Keratinocyte (primary cell): ENCODE measurements at regions not wholly inside any gene's neighbourhood (a gene's known extent, or its start where the extent isn't known, plus 50 kb on each side); places are given as distances from the start of the nearest gene placed in this dataset.

ENCODE experiments used
- DNase-seq: peaks from one replicate; pipeline ENCODE4 v3.0.0-alpha.2; 2011; ENCODE audit warnings: low read depth, missing footprints, low spot score
- FAIRE-seq: peaks from 2 replicates; lab custom pipeline; 2011; peaks lifted over from hg19 to GRCh38; lab: Jason Lieb, UNC
- H2AFZ ChIP-seq: 2 replicates; pipeline ENCODE4 v1.6.0; 2012; ENCODE audit warnings: low read length, control low read depth, inconsistent platforms; ENCODE audit not compliant: control insufficient read depth
- H3K27ac ChIP-seq: 2 replicates; pipeline ENCODE4 v1.5.1; 2011; ENCODE audit warnings: low read length; ENCODE audit not compliant: control insufficient read depth, insufficient read depth
- H3K27me3 ChIP-seq: 3 replicates; pipeline ENCODE4 v1.6.0; 2011; ENCODE audit warnings: low read length; ENCODE audit not compliant: control insufficient read depth, insufficient read depth; ENCODE audit errors: extremely low read depth
- H3K36me3 ChIP-seq, 2 experiments: 2 replicates in 1 of 2; 3 replicates in 1 of 2; pipeline ENCODE4 v1.5.1; 2011; ENCODE audit warnings: low read length in 2 of 2, mild to moderate bottlenecking in 1 of 2; ENCODE audit not compliant: control insufficient read depth in 2 of 2, insufficient read depth in 2 of 2; ENCODE audit errors: extremely low read depth in 1 of 2
- H3K4me1 ChIP-seq: 3 replicates; pipeline ENCODE4 v1.5.1; 2011; ENCODE audit warnings: low read length; ENCODE audit not compliant: control insufficient read depth, insufficient read depth; ENCODE audit errors: extremely low read depth
- H3K4me2 ChIP-seq: 3 replicates; pipeline ENCODE4 v1.6.0; 2011; ENCODE audit warnings: low read depth, low read length; ENCODE audit not compliant: control insufficient read depth, insufficient read depth; ENCODE audit errors: extremely low read depth
- H3K4me3 ChIP-seq, 3 experiments: fragments of 200-600 bp in 1 of 3; sonication (generic) in 1 of 3; 2 replicates in 2 of 3; 3 replicates in 1 of 3; pipeline ENCODE4 v1.5.1; 2011 to 2016; ENCODE audit warnings: low read length in 3 of 3, mild to moderate bottlenecking in 3 of 3, control low read depth in 2 of 3, inconsistent platforms in 1 of 3, low read depth in 1 of 3, mixed read lengths in 1 of 3, mixed run types in 1 of 3, moderate library complexity in 1 of 3; ENCODE audit not compliant: control insufficient read depth in 2 of 3, insufficient read depth in 2 of 3; ENCODE audit errors: extremely low read depth in 1 of 3
- H3K79me2 ChIP-seq: 2 replicates; pipeline ENCODE4 v1.6.0; 2012; ENCODE audit warnings: low read length; ENCODE audit not compliant: control insufficient read depth, insufficient read depth
- H3K9ac ChIP-seq: 3 replicates; pipeline ENCODE4 v1.6.0; 2011; ENCODE audit warnings: low read length; ENCODE audit not compliant: control insufficient read depth, insufficient read depth; ENCODE audit errors: extremely low read depth
- H3K9me1 ChIP-seq: 3 replicates; pipeline ENCODE4 v1.6.0; 2011; ENCODE audit warnings: low read length; ENCODE audit not compliant: control insufficient read depth, insufficient read depth; ENCODE audit errors: extremely low read depth
- H3K9me3 ChIP-seq: 2 replicates; pipeline ENCODE4 v1.5.1; 2012; ENCODE audit warnings: low read depth, low read length; ENCODE audit not compliant: control insufficient read depth
- H4K20me1 ChIP-seq: 3 replicates; pipeline ENCODE4 v1.6.0; 2011; ENCODE audit warnings: low read length; ENCODE audit not compliant: control insufficient read depth, insufficient read depth; ENCODE audit errors: extremely low read depth
- EZH2 ChIP-seq: IDR thresholded peaks from one replicate; pipeline ENCODE4 v1.6.1; 2012; ENCODE audit warnings: inconsistent platforms, mild to moderate bottlenecking, low read length, moderate library complexity
- dilution Hi-C: fragments of 300-500 bp; cut with MboI; formaldehyde crosslinking; loops from one replicate; pipeline ENCODE4 v1.7.0; 2020; ENCODE audit warnings: low sequenced_read_pairs; ENCODE audit not compliant: extremely low pct_ligation_motif_present
- TF ChIP-seq, protein P1 (sequence below), 3 experiments: IDR thresholded peaks in 1 of 3; conservative IDR thresholded peaks in 1 of 3; optimal IDR thresholded peaks in 1 of 3; 2 replicates in 2 of 3; 3 replicates in 1 of 3; pipeline versions ENCODE3 to v1.5.1; 2011; ENCODE audit warnings: low read length in 3 of 3, mild to moderate bottlenecking in 3 of 3, moderate library complexity in 2 of 3, control low read depth in 1 of 3, inconsistent platforms in 1 of 3; ENCODE audit not compliant: insufficient read depth in 2 of 3; ENCODE audit errors: extremely low read depth in 1 of 3

DNA sequence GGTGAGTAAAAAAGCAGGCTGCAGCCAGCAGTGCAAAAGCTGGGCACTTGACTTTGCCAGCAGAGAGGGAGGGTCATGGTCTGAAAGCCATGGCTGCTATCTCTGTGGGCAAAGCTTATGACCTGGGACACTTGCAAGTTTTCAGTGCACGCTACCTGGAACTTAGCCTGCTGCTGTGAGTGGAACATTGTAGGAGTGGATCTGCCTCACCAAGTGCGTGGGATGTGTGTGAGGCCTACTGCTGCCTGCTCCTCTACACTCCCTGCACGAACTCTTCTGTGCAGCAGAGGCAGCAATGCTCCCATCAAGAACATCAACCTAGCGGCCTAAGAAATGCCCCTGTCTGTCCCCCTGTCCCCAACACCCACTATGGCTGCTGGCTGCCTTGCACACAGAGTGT lies 344.1 kb upstream of the REG3G start:
- peaks cover 5% of the 10 kb centered on the region for H3K9me3 ChIP-seq
- no peak overlapping the region for H3K4me2 ChIP-seq
- no peak overlapping the region for H2AFZ ChIP-seq
- H4K20me1 ChIP-seq = no peaks in the 10 kb centered on the region
- dilution Hi-C loops = no loop called here
- DNase-seq (no peak), FAIRE-seq (no peak)
- H3K9ac ChIP-seq = no peak overlapping the region
- no peaks in the 10 kb centered on the region for H3K36me3 ChIP-seq
- no peaks in the 10 kb centered on the region for H3K9me1 ChIP-seq
- no peaks in the 10 kb centered on the region for H3K79me2 ChIP-seq
- no peaks in the 10 kb centered on the region for H3K4me1 ChIP-seq
- H3K27ac ChIP-seq = no peak overlapping the region
- no peak for TF ChIP-seq EZH2
- H3K27me3 ChIP-seq = no peaks in the 10 kb centered on the region
- no peak overlapping the region for H3K4me3 ChIP-seq

- Histone ChIP-seq H3K4me3 (no peak overlapping the region), H3K9ac (no peak overlapping the region), H3K4me1 (no peaks in the 10 kb centered on the region), H3K27ac (no peak overlapping the region), H3K9me1 (no peaks in the 10 kb centered on the region), H3K27me3 (no peaks in the 10 kb centered on the region), H3K79me2 (no peaks in the 10 kb centered on the region), H4K20me1 (no peaks in the 10 kb centered on the region), H2AFZ (no peak overlapping the region), H3K9me3 (peaks cover 3% of the 10 kb centered on the region), H3K4me2 (no peak overlapping the region), H3K36me3 (no peaks in the 10 kb centered on the region)
- DNase-seq = no peak
- no peak for FAIRE-seq
- TF ChIP-seq, protein P1, sequence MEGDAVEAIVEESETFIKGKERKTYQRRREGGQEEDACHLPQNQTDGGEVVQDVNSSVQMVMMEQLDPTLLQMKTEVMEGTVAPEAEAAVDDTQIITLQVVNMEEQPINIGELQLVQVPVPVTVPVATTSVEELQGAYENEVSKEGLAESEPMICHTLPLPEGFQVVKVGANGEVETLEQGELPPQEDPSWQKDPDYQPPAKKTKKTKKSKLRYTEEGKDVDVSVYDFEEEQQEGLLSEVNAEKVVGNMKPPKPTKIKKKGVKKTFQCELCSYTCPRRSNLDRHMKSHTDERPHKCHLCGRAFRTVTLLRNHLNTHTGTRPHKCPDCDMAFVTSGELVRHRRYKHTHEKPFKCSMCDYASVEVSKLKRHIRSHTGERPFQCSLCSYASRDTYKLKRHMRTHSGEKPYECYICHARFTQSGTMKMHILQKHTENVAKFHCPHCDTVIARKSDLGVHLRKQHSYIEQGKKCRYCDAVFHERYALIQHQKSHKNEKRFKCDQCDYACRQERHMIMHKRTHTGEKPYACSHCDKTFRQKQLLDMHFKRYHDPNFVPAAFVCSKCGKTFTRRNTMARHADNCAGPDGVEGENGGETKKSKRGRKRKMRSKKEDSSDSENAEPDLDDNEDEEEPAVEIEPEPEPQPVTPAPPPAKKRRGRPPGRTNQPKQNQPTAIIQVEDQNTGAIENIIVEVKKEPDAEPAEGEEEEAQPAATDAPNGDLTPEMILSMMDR (optimal IDR thresholded peaks at IDR 0.05 in 1 of 3, IDR thresholded peaks at IDR 0.05 in 1 of 3, conservative IDR thresholded peaks at IDR 0.05 in 1 of 3; ENCODE audit: extremely low read depth in 1 of 3, insufficient read depth in 2 of 3, low read length in 3 of 3) = no peak
- no peak for TF ChIP-seq EZH2
- dilution Hi-C loops = no loop called here
Measured at GRCh38 chr2:78682781-78683180, 342.7 kb upstream of the REG3G start.

GRCh38 chr2:78686625-78687153 lies 338.8 kb upstream of the REG3G start:
- Histone ChIP-seq H3K4me2 (no peak overlapping the region), H3K79me2 (no peaks in the 10 kb centered on the region), H3K4me3 (no peak overlapping the region), H3K27ac (no peak overlapping the region), H2AFZ (no peak overlapping the region), H3K9me3 (no peaks in the 10 kb centered on the region), H3K4me1 (no peaks in the 10 kb centered on the region), H3K36me3 (no peaks in the 10 kb centered on the region), H3K27me3 (no peaks in the 10 kb centered on the region), H3K9ac (no peak overlapping the region), H4K20me1 (no peaks in the 10 kb centered on the region), H3K9me1 (no peaks in the 10 kb centered on the region)
- no peak for DNase-seq
- dilution Hi-C loops = no loop called here
- TF ChIP-seq EZH2 = no peak
- TF ChIP-seq, protein P1 (optimal IDR thresholded peaks at IDR 0.05 in 1 of 3, IDR thresholded peaks at IDR 0.05 in 1 of 3, conservative IDR thresholded peaks at IDR 0.05 in 1 of 3; ENCODE audit: extremely low read depth in 1 of 3, insufficient read depth in 2 of 3, low read length in 3 of 3) = no peak
- FAIRE-seq = no peak
